AG20443 (cell line): ENCODE measurements at regions not wholly inside any gene's neighbourhood (a gene's known extent, or its start where the extent isn't known, plus 50 kb on each side); places are given as distances from the start of the nearest gene placed in this dataset.

Experiments used
- DNase-seq: peaks from one replicate; pipeline ENCODE4 v3.0.0; 2012; ENCODE audit warnings: low spot score, mixed read lengths

- DNase-seq: peak; percentile 4
Measured at GRCh38 chr2:128691526-128691925, 372.9 kb upstream of the HS6ST1 start.

DNA sequence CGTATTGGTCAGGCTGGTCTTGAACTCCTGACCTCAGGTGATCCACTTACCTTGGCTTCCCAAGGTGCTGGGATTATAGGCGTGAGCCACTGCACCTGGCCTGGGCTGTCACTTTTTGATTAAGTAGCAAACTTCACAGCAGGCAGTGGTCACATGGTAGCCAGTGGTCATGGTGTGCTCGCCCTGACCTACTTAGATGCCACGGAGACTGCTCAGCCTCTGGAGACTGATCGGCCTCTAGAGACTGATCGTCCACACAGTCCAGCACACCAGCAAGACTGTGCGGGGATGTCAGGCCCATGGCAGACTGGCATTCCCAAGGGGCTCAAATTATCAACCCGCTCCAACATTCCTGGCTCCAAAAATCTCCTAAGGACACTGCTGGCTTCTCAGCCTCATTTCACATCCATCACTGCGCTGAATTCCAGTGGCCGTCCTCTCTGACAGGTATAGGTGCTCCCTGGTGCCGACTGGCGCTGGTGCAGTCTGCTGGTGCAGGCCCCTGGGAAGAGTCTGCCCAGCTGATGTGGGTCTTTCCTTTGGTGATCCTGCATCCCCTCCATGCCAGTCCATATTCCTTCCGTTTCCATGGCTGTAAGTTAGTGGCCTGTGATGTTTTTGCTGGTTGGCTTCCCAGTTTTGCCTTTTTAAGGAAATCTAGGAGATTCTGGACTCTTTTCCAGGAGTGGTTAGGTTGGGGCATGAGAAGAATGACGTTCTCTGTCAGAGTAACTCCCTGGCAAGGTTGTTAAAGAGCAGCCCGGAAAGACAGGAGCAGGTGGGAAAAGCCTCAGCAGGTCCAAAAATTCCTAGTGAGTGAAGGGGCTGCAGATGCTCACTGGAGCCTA, 374.5 kb upstream of the HS6ST1 start:
- peak; percentile 7 for DNase-seq

DNA sequence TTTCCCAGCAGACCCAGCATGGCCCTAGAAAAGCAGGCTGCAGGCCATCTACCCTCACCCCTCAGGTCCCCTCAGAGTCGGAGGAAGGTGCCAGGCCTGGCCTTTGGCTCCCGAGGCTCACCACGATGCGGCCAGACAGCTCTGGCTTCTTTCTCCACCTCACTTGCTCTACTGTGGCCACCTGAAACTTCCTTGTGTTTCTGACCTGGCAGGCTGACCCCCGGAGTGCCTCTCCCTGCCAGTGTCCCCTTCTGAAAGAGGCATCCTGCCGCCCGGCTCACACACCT, 375.0 kb upstream of the HS6ST1 start:
- no peak for DNase-seq

GRCh38 chr2:128695646-128696220, 377.1 kb upstream of the HS6ST1 start:
- DNase-seq: no peak

DNA sequence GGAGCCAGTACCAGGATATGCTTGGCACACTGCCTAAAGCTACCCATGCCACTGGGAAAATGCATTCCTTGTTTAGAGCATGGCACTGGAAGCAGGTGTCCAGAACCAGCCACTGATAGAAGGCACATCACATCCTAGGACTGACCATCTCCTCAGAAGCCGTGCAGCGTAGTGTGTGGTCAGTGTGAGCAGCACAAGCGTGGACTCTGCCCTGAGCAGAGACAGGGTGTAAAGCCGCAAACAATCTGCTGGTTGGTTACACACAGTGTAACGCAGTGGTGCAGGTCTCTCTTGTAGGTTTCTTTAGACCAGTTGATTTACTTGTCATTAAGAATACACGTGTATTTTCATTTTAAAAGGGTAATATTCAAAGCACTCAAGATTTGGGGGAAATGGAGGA, 377.8 kb upstream of the HS6ST1 start:
- DNase-seq: no peak

- no peak for DNase-seq
Measured at GRCh38 chr2:128701418-128701817, 382.8 kb upstream of the HS6ST1 start.

DNA sequence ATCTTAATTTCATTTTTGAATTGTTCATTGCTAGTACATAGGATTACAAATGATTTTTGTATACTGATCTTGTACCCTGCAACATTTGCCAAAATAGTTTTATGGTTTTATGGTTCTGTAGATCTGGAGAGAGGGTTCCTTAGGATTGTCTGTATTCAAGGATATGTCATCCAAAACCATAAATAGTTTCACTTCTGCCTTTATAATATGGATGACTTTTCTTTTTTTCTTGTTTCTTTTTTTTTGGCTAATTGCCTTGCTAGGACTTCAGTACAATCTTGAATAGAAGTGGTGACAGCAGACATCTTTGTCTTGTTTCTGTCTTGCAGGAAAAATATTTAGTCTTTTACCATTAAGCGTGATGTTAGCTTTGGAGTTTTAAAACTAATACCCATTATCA, 383.9 kb upstream of the HS6ST1 start:
- DNase-seq: no peak

GRCh38 chr2:128708106-128708816, 389.6 kb upstream of the HS6ST1 start:
- no peak for DNase-seq

GRCh38 chr2:128710242-128710641, 391.6 kb upstream of the HS6ST1 start:
- no peak for DNase-seq

GRCh38 chr2:128710729-128711128, 392.1 kb upstream of the HS6ST1 start:
- no peak for DNase-seq

DNA sequence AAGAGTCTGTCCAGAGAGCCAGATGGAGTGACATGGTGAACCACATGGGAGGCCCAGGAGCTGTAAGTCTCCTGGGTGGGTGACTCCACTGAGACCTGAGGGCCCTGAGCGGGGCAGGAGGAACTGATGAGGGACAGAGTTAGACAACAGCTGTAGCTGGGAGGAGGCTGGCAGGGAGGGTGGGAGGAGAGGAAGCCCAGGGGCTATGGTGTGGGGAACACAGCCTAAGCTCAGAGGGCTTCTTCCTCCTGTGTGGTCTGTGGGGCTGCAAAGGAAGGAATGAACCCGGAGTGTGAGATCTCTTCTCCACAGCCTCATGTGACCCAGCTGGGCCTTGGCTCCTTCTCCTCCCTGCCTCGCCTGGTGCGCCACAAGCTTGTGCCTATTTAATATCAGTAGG, 395.6 kb upstream of the HS6ST1 start:
- DNase-seq: no peak

DNA sequence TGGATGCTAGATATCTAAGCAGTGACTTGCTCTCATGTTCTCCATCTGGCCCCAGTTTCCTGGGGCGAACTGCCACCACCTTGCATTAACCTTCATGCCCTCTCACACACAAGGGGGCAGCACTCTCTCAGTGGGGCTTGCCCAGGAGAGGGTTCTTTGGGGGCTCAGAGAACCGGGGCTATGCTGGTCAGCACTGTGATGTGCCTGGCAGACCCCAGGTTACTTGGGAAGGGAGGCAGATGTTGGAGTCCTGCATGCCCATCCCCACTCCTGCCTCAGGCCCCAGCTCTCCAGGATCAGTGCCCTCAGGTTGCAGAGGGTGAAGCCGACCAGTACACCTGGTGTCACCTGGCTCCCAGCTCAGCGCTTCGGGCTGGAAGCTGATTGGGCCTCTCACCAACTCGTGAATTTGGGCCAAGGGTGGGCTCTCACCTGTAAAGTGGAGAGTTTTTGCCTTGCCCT, 396.2 kb upstream of the HS6ST1 start:
- DNase-seq: no peak

DNA sequence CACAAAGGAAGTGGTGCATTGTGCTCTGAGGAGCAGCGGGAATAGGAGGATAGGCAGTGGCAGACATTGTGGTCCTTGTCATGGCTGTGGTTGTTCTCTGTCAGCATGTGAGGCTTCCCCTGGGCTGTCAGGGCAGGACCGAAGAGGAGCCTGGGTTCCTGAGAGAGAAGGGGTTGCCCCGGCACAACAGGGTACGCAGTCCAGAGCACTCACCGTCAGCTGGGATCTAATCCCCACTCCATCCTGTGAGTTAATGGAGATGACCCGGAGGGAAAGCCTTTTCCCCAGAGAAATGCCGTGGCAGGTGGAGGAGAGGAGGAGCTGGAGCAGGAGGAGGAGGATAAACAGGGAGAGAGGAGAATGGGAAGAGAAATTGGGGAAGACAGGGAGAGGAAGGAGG, 396.7 kb upstream of the HS6ST1 start:
- no peak for DNase-seq

DNA sequence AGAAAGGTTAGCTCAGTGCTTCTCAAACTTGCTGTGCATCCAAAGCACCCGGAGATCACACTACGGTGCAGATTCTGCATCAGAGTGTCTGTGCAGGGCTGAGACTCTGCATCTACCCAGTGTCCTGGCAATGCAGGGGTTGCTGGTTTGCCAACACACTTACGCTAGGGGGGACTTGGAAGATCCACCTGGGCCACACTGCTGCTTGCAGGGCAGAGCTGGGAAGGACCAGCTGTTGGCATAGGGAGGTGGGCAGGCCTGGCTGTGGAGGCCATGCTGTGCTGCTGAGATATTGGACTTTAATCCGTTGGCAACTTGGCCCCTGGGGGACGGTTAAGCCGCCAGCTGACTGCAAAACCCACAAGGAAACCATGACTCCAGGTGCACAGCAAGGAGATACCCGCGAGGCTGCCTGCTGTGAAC, 397.6 kb upstream of the HS6ST1 start:
- DNase-seq: no peak

DNA sequence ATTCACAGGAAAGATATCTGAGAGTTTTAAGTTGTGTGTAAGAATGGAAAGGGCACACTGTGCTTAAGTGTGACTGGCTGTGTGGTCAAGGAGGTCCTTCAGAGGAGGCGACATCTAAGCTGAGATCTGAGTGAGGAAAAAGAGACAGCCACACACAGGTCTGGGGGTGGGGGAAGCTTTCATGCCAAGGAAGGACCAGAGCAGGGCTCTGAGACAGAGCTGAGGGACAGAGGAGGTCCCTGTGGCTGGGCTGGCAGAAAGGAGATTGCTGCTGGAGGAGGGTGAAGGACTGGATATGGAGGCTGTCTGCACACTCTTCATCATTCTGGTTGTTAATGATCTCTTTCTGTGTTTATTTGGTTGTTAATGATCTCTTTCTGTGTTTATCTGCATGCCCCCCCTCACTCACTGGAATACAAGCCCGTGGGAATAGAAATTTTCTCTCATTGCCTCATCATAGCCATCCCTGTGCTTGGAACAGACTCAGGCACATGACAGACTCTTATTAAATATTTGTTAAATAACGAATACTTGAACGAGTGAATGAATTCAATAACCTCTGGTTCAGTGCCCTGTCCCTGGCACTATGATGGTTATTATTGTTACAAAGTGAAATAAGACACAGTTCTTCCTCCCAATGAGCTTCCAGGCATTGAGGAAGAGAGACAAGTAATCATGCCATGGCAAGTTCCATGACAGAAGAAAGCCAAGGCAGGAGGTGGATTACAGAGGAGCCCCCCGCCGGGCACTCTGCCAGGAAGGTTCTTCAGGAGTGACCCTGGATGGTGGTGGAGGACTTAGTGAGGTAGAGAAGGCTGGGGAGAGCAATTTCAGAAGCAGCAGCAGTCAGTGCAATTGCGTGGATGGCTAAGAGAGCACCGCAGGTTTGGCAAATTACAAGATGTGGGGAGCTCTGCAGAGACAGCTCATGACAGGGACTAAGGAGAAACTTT, 399.4 kb upstream of the HS6ST1 start:
- no peak for DNase-seq

DNA sequence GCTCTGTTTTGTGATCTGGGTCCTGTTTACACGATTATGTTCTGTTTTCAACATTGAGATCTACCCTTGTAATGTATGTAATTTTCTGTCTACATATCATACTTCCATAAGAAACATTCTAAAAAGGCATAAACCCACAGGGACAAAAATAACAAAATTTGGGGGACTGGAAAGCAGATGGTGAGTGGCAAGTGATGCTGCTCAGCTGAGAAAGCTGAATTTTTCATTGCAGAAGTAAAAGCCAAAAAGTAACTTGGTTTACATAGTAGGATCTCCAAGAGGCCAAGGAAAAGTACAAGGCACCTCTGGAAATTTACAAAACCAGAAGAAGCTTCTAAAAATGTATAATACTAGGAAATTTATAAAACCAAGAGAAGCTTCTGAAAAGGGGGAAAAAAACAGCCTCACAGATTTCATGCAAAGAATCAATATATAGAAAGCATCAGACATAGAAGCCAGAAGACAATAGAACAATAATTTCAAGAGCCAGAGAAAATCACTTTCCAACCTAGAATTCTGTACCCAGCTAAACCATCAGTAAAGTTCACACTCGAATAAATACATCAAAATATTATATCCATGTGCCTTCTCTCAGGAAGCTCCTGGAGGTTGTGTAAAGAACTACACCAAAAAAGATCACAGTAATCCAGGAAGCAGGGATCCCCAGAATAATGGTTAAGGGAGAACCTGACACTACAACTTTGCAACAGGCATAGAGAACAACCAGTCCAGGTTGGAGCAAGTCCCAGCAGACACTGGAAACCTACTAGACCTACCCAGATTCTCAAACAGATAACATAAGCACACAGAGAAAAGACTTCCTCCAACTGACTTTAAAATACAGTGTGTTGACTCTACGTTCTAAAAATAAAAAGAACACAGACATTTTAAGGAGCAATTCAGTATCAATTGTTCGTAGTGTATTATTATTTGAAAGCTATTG, 401.7 kb upstream of the HS6ST1 start:
- no peak for DNase-seq

DNA sequence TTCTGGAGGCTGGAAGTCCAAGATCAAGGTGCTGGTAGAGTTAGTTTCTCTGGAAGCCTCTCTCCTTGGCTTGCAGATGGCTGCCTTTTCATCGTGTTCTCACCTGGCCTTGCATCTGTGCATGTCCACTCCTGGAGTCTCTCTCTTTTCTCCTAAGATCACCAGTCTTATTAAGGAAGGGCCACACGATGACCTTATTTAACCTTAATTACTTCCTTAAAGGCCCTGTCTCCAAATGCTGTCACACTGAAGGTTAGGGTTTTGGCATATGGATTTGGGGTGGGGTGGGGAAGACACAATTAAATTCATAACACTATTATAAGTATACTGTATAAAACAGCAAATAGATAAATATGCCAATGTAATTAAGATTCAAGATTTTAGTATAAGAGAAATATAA, 402.4 kb upstream of the HS6ST1 start:
- DNase-seq: no peak

DNA sequence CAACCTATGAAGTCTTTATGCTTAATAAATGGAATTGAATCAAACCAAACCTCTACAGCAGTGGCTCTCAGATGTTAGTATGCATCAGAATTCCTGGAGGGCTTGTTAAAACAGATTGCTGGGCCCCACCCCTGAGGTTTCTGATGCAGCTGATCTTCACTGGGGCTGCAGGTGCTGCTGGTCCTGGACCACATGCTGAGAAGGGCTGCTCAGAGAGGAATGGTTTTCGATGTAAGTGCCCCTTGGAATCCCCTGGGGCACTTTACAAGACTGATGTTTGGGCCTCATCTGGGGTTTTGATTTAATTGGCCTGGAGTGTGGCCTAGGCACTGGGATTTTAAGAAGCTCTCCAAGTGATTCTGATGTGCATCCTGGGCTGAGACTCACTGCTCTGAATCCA, 403.8 kb upstream of the HS6ST1 start:
- no peak for DNase-seq

DNA sequence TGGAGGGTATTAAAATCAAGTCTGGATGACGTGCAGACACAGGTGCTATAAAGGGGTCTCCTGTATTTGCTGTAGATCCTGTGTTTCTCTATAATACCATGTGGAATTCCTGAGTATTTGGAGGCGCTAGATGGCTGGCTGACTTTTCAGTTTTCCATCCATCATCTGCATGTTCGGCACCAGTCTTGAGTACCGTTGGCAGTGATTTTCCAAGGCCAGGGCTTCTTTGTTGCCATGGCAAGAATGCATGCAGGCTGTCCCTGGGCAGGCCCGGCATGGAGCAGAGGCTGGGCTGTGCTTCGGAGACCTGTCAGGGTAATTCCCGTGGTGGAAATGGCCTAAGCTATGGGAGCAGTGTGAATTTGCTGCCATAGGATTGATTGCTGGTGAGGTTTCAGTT, 405.9 kb upstream of the HS6ST1 start:
- DNase-seq: no peak

DNA sequence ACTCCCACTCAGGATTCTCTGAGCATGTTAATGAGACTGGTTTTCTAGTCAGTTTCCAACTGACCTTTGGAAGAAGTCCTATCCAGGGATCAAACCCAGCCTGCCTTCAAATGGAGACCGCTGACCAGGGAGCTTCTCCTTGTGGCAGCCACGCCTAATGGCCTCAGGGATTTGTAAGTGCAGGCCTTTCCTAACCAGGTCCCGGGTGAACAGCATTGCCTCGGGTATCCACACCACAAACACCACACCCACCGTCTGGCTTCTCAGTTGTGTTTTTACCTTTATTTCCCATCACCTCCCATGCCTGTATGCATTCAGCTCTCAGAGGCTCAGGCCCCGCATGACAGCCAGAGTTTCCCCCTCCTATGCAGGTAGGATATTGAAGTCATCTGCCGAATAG, 406.3 kb upstream of the HS6ST1 start:
- no peak for DNase-seq

DNA sequence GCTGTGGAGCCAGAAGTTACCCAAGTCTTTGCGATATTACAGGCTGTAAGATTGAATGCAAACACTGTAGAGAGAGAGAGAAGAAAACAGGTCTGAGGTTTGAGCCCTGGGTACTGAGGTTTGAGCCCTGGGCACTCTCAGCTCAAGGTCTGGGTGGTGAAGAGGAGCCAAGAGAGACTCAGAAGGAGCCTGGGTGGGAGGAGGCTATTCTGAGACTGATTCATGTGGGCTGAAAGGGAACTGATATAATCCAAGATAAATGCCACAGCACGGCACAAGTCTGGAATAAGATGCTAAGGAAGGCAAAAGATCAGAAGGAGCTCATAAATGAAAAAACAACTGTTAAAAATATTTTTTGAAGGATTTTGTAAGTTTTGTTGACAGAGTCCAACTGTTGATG, 407.6 kb upstream of the HS6ST1 start:
- DNase-seq: no peak
